Stomach (tissue), 8 donors: ENCODE measurements at regions not wholly inside any gene's neighbourhood (a gene's known extent, or its start where the extent isn't known, plus 50 kb on each side); places are given as distances from the start of the nearest gene placed in this dataset.

Source experiments
- DNase-seq, 2 donors: peaks; one replicate each; pipeline versions ENCODE4 v3.0.0 to v3.0.0-alpha.2; 2013 to 2019
- H3K27ac ChIP-seq, 5 donors: fragments of 200-600 bp in 4 of 5; sonication (generic) in 4 of 5; one replicate each; pipeline ENCODE4 v1.5.1; 2013 to 2019; ENCODE audit warnings: mild to moderate bottlenecking in 1 of 5, moderate library complexity in 1 of 5
- H3K27me3 ChIP-seq, 3 donors: fragments of 200-600 bp; sonication (generic); one replicate each; pipeline ENCODE4 v1.5.1; 2017 to 2019; ENCODE audit warnings: mixed run types in 1 of 3
- H3K36me3 ChIP-seq, 4 donors: fragments of 200-600 bp; sonication (generic); 1 replicate in 3 of 4; 2 replicates in 1 of 4; pipeline ENCODE4 v1.5.1; 2016 to 2019
- H3K4me1 ChIP-seq, 4 donors: fragments of 200-600 bp; sonication (generic); one replicate each; pipeline ENCODE4 v1.5.1; 2016 to 2019
- H3K4me3 ChIP-seq, 4 donors: fragments of 200-600 bp; sonication (generic) in 3 of 4; one replicate each; pipeline ENCODE4 v1.5.1; 2016 to 2019; ENCODE audit warnings: mild to moderate bottlenecking in 1 of 4
- H3K9me3 ChIP-seq, 4 donors: fragments of 200-600 bp; sonication (generic); one replicate each; pipeline ENCODE4 v1.5.1; 2016 to 2019
- CTCF ChIP-seq, 7 experiments: fragments of 450-650 bp in 4 of 7; fragments of 200-600 bp in 3 of 7; sonication (generic) in 3 of 7; IDR thresholded peaks; one replicate each; pipeline ENCODE4 v1.5.1; 2016 to 2019; ENCODE audit warnings: antibody characterized with exemption in 7 of 7, control low read depth in 2 of 7, mild to moderate bottlenecking in 1 of 7
- EP300 ChIP-seq: sonication (generic); formaldehyde crosslinking; IDR thresholded peaks from one replicate; pipeline ENCODE4 v1.6.1; 2017; ENCODE audit warnings: antibody characterized with exemption
- POLR2A ChIP-seq, 4 donors: fragments of 450-650 bp; IDR thresholded peaks; one replicate each; pipeline ENCODE4 v1.6.1; 2016; ENCODE audit warnings: antibody characterized with exemption in 4 of 4, control low read depth in 2 of 4, mild to moderate bottlenecking in 1 of 4, moderate library complexity in 1 of 4
- POLR2AphosphoS5 ChIP-seq, 3 donors: sonication (generic); formaldehyde crosslinking; IDR thresholded peaks; one replicate each; pipeline ENCODE4 v1.6.1; 2016; ENCODE audit warnings: antibody characterized with exemption in 3 of 3
- WGBS, 5 donors: extraction: QIAGEN DNeasy Blood & Tissue Kit in 3 of 5; methylation state at CpG; one replicate each; pipeline versions ENCODE4 v1.1.5 to v1.1.7; 2013 to 2018; 5-methylcytosine and 5-hydroxymethylcytosine counted together
- intact Hi-C: fragments of 100-400 bp; cut with DNase I; formaldehyde crosslinking; loops from one replicate; pipeline ENCODE4 v1.15.1; 2023; ENCODE audit warnings: low total_unique reads
- donor health status: healthy with polysubstance abuse.
- donor health status: Bipolar disorder and iron deficiency.
- donor health status: healthy.

GRCh38 chr16:75916451-75916850 is 190.2 kb upstream of the CPHXL start:
- 85 to 93% (median 90%) methylated on average over 6 of the region's 6 CpGs for WGBS, 5 donors
- no peak overlapping the region for H3K27ac ChIP-seq
- H3K9me3 ChIP-seq: no peaks in the 10 kb centered on the region
- no peaks in the 10 kb centered on the region for H3K27me3 ChIP-seq
- H3K4me3 ChIP-seq: no peak overlapping the region
- no peak for DNase-seq
- H3K36me3 ChIP-seq: no peaks in the 10 kb centered on the region
- intact Hi-C loops: no loop called here
- no peak for TF ChIP-seq CTCF (IDR thresholded peaks at IDR 0.05)
- TF ChIP-seq EP300: no peak
- no peak for TF ChIP-seq POLR2AphosphoS5 (IDR thresholded peaks at IDR 0.05)
- no peak for TF ChIP-seq POLR2A (IDR thresholded peaks at IDR 0.05)
- peaks cover 0 to 7% (median 0%) of the 10 kb centered on the region in 4 donors for H3K4me1 ChIP-seq

- intact Hi-C loops: no loop called here
- DNase-seq: no peak
- 35 to 58% (median 39%) methylated on average over 1 of the region's 1 CpG for WGBS, 5 donors
Observed at GRCh38 chr16:75918109-75918508, 191.8 kb upstream of the CPHXL start.

GRCh38 chr16:75919664-75920063 is 193.4 kb upstream of the CPHXL start:
- H3K9me3 ChIP-seq: no peaks in the 10 kb centered on the region
- intact Hi-C loops: no loop called here
- H3K4me1 ChIP-seq: peaks cover 0 to 7% (median 0%) of the 10 kb centered on the region in 4 donors
- peak in 1 of 2 donors; percentile 25 for DNase-seq
- 32 to 37% (median 36%) methylated on average over 5 of the region's 5 CpGs for WGBS, 5 donors
- no peak for TF ChIP-seq EP300
- TF ChIP-seq POLR2A (IDR thresholded peaks at IDR 0.05): no peak
- TF ChIP-seq POLR2AphosphoS5 (IDR thresholded peaks at IDR 0.05): no peak
- TF ChIP-seq CTCF (IDR thresholded peaks at IDR 0.05): no peak
- H3K4me3 ChIP-seq: no peak overlapping the region
- H3K36me3 ChIP-seq: no peaks in the 10 kb centered on the region
- no peak overlapping the region for H3K27ac ChIP-seq
- no peaks in the 10 kb centered on the region for H3K27me3 ChIP-seq

More at GRCh38 chr16:75918109-75918508, 191.8 kb upstream of the CPHXL start:
- Histone ChIP-seq H3K36me3 (no peaks in the 10 kb centered on the region), H3K4me3 (no peak overlapping the region), H3K27me3 (no peaks in the 10 kb centered on the region), H3K4me1 (peaks cover 0 to 7% (median 0%) of the 10 kb centered on the region in 4 donors), H3K9me3 (no peaks in the 10 kb centered on the region), H3K27ac (no peak overlapping the region)
- no peak for TF ChIP-seq CTCF (IDR thresholded peaks at IDR 0.05)
- no peak for TF ChIP-seq EP300
- no peak for TF ChIP-seq POLR2A (IDR thresholded peaks at IDR 0.05)
- TF ChIP-seq POLR2AphosphoS5 (IDR thresholded peaks at IDR 0.05): no peak

GRCh38 chr16:75921281-75921680 is 195.0 kb upstream of the CPHXL start:
- Histone ChIP-seq H3K36me3 (no peaks in the 10 kb centered on the region), H3K4me1 (peaks cover 0 to 7% (median 0%) of the 10 kb centered on the region in 4 donors), H3K9me3 (no peaks in the 10 kb centered on the region), H3K27ac (no peak overlapping the region), H3K27me3 (no peaks in the 10 kb centered on the region), H3K4me3 (no peak overlapping the region)
- 37 to 61% (median 40%) methylated on average over 2 of the region's 2 CpGs for WGBS, 5 donors
- no peak for DNase-seq
- no peak for TF ChIP-seq POLR2AphosphoS5 (IDR thresholded peaks at IDR 0.05)
- TF ChIP-seq EP300: no peak
- no peak for TF ChIP-seq CTCF (IDR thresholded peaks at IDR 0.05)
- TF ChIP-seq POLR2A (IDR thresholded peaks at IDR 0.05): no peak
- intact Hi-C loops: no loop called here
